ENCODE measurements at regions not wholly inside any gene's neighbourhood (a gene's known extent, or its start where the extent isn't known, plus 50 kb on each side); places are given as distances from the start of the nearest gene placed in this dataset.

DNA sequence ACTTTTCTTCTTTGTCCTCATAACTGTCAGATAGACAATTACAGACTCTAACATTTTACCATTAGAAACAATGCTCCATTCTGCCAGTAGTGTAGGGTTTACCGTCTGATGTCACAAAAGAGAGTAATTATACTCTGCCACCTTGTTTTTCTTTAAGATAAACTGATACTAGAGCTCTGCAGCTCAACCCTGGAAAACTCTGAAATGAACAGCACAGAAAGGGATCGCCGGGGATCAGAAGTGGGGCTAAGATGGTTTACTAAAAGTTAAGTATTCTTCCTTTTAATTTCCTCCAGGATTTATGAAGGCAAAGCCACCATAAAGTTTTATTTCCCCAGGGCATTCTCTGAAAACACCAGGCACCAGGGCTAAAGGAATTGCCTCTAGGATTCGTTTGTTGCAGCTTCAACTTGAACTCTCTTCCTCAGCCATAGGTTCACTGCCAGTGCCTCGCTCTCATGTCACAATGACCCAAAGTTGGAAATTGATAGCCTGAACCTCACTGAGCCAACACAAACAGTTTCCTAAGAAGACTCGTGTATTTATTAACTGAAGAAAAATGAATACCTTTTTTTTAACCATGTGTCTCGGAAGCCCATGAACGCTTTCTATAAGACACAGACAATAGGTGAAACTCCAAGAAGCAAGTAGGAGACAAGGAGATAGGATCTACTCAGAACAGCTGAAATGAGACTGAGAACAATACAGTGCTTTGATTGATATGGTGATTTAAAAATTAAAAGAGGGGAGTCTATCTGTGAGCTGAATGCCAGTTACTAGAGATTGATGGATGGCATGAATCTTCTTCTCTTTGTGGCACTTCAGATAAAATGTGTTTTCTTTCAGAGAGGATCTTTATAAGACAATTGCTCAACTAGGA lies 121.5 kb upstream of the SPATS2L start:
- H3K36me3 ChIP-seq (ENCODE audit: control insufficient read depth, insufficient read depth, low read length): no peaks in the 10 kb centered on the region
- TF ChIP-seq, protein P1, sequence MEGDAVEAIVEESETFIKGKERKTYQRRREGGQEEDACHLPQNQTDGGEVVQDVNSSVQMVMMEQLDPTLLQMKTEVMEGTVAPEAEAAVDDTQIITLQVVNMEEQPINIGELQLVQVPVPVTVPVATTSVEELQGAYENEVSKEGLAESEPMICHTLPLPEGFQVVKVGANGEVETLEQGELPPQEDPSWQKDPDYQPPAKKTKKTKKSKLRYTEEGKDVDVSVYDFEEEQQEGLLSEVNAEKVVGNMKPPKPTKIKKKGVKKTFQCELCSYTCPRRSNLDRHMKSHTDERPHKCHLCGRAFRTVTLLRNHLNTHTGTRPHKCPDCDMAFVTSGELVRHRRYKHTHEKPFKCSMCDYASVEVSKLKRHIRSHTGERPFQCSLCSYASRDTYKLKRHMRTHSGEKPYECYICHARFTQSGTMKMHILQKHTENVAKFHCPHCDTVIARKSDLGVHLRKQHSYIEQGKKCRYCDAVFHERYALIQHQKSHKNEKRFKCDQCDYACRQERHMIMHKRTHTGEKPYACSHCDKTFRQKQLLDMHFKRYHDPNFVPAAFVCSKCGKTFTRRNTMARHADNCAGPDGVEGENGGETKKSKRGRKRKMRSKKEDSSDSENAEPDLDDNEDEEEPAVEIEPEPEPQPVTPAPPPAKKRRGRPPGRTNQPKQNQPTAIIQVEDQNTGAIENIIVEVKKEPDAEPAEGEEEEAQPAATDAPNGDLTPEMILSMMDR (IDR thresholded peaks at IDR 0.05): no peak
- H3K79me2 ChIP-seq: no peaks in the 10 kb centered on the region
- H3K9me3 ChIP-seq (ENCODE audit: control insufficient read depth, low read length): no peaks in the 10 kb centered on the region
- H3K4me2 ChIP-seq (ENCODE audit: low read length): no peak overlapping the region
- H3K27ac ChIP-seq: no peak overlapping the region
- H2AFZ ChIP-seq: no peak overlapping the region
- no peak overlapping the region for H3K4me3 ChIP-seq (ENCODE audit: low read depth, low read length)
- H3K4me1 ChIP-seq: no peaks in the 10 kb centered on the region
- no peaks in the 10 kb centered on the region for H3K27me3 ChIP-seq (ENCODE audit: control insufficient read depth, insufficient read depth, low read length)
- no peak overlapping the region for H3K9ac ChIP-seq

DNA sequence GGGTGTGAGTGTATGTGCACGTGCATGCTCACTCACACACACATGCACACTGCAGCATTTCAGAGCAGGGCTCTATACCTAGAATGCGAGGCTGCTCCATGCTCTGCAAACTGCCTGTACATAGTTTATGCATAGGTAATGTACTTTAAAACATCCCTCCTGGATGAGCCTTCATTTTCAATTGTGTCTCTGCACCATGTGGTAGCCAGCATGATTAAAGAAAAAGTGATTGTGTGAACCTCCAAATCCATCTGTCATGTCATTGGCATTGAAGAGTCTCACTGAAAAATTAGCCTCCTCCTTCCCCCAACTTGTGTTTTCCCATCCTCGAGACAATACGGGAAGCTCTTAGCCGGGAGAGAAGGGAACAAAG lies 120.9 kb upstream of the SPATS2L start:
- H2AFZ ChIP-seq: no peak overlapping the region
- no peaks in the 10 kb centered on the region for H3K36me3 ChIP-seq (ENCODE audit: control insufficient read depth, insufficient read depth, low read length)
- H3K27ac ChIP-seq: no peak overlapping the region
- no peak overlapping the region for H3K9ac ChIP-seq
- no peak overlapping the region for H3K4me2 ChIP-seq (ENCODE audit: low read length)
- no peaks in the 10 kb centered on the region for H3K9me3 ChIP-seq (ENCODE audit: control insufficient read depth, low read length)
- H3K4me1 ChIP-seq: no peaks in the 10 kb centered on the region
- no peaks in the 10 kb centered on the region for H3K79me2 ChIP-seq
- no peaks in the 10 kb centered on the region for H3K27me3 ChIP-seq (ENCODE audit: control insufficient read depth, insufficient read depth, low read length)
- TF ChIP-seq, protein P1 (IDR thresholded peaks at IDR 0.05): no peak
- no peak overlapping the region for H3K4me3 ChIP-seq (ENCODE audit: low read depth, low read length)

DNA sequence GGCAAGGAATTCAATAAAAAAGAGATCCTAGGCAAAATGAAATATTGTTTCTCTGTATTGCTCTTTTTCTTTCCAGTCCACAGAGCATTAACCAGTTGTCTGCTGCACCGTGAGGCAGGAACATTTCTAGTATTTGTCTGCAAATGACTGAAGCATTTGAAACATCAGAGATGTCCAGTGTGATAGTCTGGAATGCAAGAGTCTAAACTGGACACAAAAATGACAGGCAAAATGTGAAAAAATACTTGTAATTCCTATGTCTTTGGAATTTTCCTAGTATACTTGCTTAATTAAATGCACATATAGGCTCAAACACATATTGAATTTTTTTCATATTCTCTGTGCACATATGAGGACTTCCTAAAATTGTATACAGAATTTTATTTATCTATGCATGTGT lies 120.5 kb upstream of the SPATS2L start:
- H3K4me1 ChIP-seq: no peaks in the 10 kb centered on the region
- no peak overlapping the region for H2AFZ ChIP-seq
- no peak overlapping the region for H3K4me3 ChIP-seq (ENCODE audit: low read depth, low read length)
- no peaks in the 10 kb centered on the region for H3K27me3 ChIP-seq (ENCODE audit: control insufficient read depth, insufficient read depth, low read length)
- H3K9ac ChIP-seq: no peak overlapping the region
- no peaks in the 10 kb centered on the region for H3K36me3 ChIP-seq (ENCODE audit: control insufficient read depth, insufficient read depth, low read length)
- no peak overlapping the region for H3K4me2 ChIP-seq (ENCODE audit: low read length)
- no peaks in the 10 kb centered on the region for H3K79me2 ChIP-seq
- TF ChIP-seq, protein P1 (IDR thresholded peaks at IDR 0.05): no peak
- no peak overlapping the region for H3K27ac ChIP-seq
- no peaks in the 10 kb centered on the region for H3K9me3 ChIP-seq (ENCODE audit: control insufficient read depth, low read length)

DNA sequence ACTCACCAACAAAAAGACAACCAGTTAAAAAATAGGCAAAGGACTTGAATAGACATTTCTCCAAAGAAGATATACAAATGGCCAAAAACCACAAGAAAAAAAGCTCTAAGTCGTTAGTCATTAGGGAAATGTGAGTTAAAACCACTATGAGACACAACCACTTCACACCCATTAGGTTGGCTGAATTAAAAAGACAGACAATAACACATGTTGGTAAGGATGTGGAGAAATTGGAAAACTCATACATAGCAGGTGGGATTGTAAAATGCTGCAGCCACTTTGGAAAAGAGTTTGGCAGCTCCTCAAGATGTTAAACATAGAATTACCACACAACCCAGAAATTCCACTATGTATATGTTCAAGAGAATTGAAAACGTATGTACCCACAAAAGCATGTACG lies 117.6 kb upstream of the SPATS2L start:
- Histone ChIP-seq H3K27ac (no peak overlapping the region), H3K27me3 (ENCODE audit: control insufficient read depth, insufficient read depth, low read length) (no peaks in the 10 kb centered on the region), H3K36me3 (ENCODE audit: control insufficient read depth, insufficient read depth, low read length) (no peaks in the 10 kb centered on the region), H3K9me3 (ENCODE audit: control insufficient read depth, low read length) (no peaks in the 10 kb centered on the region), H2AFZ (no peak overlapping the region), H3K4me2 (ENCODE audit: low read length) (no peak overlapping the region), H3K4me1 (no peaks in the 10 kb centered on the region), H3K4me3 (ENCODE audit: low read depth, low read length) (no peak overlapping the region), H3K79me2 (no peaks in the 10 kb centered on the region), H3K9ac (no peak overlapping the region)
- TF ChIP-seq, protein P1 (IDR thresholded peaks at IDR 0.05): no peak

DNA sequence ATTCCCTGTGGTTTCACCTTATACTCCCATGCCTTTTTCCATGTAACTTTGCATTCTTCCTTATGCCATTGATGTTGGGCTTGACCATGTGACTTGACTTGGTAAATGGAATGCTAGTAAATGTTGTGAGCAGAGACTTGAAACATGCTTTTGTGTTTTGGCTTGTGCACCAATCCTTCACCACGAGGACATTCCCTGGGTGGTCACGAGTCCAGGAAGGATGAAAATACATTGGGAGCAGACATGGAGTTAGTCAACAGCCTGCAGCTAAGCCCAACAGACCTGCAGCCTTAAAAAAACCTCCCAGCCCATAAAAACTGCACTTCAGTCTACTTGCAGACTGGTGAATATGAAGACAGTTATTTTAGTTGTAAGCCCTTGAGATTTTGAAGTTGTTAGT lies 116.5 kb upstream of the SPATS2L start:
- H3K4me1 ChIP-seq: no peaks in the 10 kb centered on the region
- no peak overlapping the region for H3K4me3 ChIP-seq (ENCODE audit: low read depth, low read length)
- H3K27ac ChIP-seq: no peak overlapping the region
- no peak overlapping the region for H3K4me2 ChIP-seq (ENCODE audit: low read length)
- no peak overlapping the region for H2AFZ ChIP-seq
- H3K79me2 ChIP-seq: no peaks in the 10 kb centered on the region
- H3K27me3 ChIP-seq (ENCODE audit: control insufficient read depth, insufficient read depth, low read length): no peaks in the 10 kb centered on the region
- H3K9me3 ChIP-seq (ENCODE audit: control insufficient read depth, low read length): no peaks in the 10 kb centered on the region
- H3K36me3 ChIP-seq (ENCODE audit: control insufficient read depth, insufficient read depth, low read length): no peaks in the 10 kb centered on the region
- TF ChIP-seq, protein P1 (IDR thresholded peaks at IDR 0.05): no peak
- H3K9ac ChIP-seq: no peak overlapping the region

Data from parathyroid adenoma (tissue), 2 donors.